ENCODE measurements at regions not wholly inside any gene's neighbourhood (a gene's known extent, or its start where the extent isn't known, plus 50 kb on each side); places are given as distances from the start of the nearest gene placed in this dataset.
A peak's percentile ranks its signal among the peaks of the same experiment; 100 is the strongest.

DNA sequence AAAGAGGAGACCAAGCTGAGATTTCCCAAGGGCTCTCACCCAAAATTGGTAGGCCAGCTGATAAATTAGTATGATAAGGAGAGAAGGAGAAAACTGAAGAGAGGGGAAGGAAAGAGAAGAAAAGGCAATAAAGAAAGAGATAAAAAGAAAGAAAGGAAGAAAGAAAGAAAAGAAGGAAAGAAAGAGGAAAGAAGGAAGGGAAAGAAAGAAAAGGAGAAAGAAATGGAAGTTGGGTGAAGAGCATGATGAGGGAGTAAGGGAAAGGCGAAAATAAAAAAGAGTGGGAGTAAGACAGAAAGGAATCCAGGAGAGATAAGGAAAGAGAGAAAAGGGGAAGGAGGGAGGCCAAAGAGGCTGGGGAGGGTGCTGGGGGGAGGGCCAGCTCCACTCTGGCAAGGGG lies 95.4 kb downstream of the MRM1 start:
- DNase-seq: no peak

DNA sequence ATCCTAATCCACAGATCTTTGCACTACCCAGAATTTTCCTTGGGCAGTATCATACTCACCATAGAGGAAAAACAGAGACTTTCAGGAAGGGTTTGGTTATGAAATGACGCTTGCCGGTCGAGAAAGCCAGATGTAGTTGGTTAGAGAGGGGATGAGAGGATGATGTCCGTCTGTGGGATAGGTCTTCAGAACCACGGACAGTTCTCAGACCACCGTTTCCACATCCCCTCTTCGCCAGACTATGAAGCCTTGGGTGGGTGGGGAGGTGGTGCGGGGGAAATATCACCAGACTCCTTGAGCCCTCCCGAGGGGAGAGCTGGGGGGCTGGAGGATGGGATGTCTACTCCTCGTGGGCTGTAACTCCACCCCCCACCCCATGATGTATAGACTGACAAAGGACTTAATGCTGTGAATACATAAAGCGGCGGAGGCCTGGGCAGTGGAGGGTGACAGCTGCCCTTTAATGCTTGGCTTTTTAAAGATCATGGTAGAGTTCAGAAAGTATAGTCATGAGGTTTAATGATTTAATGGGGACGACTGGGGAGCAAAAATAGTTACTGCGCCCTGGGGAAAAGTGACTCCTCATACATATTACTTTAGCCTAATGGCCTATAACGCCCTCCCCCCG lies 96.6 kb downstream of the MRM1 start:
- DNase-seq: no peak

DNA sequence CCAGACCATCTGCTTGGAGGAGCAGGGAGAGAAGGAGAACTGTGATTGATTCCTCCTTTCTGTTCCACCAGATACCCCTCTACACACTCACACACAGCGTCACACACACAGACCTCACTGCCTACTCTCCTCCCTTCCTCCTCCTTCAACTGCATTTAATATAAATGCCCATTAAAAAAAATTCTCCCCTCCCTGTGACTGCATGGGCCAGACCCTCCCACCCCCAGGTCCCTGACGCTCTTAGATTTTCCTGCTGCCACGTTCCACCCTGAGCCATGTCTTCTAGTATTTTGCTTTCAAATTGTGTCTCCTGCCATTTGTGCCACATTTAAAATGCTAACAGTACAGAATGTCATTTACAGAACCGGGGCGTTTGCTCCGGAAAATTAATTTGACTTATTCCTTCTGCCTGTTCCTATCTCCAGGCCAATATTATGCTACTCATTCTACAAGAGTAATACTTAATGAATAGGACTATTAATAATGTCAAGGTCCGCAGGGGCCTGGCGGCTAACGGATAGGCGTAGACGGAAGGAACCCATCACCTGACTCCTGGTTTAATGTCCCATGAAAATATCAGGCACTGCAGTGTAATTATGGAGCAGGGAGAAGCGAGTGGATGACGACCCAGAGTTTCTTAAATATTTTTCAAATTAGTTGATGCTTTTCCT lies 100.2 kb downstream of the MRM1 start:
- no peak for DNase-seq

DNA sequence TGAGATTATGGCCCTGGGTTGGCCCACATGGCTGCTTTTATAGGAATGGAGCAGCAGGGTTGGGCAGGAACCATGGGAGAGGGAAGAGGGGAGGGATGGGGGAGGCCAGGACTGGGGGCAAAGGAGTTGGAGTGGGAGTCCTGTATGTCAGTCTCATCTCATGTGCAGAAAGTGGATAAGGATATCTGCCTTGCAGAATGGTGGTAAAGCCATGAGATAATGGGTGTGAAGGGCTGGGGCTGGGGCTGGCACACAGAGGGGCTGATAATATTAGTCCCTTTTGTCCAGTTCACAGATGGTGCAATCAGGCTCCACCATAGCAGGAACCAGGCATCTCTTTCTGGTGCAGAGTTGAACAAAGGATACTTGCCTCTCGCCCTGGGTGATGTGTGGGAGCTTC lies 101.3 kb downstream of the MRM1 start:
- no peak for DNase-seq

DNA sequence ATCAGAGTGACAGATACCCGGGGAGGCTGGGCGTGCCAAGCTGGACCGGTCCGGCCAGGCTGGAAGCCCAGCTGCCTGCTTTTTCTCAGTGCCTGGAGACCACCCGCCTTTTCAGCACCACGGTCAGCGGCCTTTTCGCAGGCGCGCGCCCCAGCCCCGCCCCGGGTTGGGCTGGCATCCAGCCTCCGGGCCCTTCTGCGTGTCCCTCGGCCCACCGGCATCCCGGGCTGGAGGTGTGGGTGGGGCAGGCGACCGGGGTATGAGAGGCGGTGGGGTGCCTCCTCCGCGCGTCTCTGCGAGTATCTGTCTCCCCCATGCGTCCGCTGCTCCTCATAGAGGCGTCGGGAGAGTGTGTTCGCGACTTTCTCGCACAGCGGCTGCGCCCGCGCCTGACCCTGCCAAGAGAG lies 102.5 kb downstream of the MRM1 start:
- no peak for DNase-seq

DNA sequence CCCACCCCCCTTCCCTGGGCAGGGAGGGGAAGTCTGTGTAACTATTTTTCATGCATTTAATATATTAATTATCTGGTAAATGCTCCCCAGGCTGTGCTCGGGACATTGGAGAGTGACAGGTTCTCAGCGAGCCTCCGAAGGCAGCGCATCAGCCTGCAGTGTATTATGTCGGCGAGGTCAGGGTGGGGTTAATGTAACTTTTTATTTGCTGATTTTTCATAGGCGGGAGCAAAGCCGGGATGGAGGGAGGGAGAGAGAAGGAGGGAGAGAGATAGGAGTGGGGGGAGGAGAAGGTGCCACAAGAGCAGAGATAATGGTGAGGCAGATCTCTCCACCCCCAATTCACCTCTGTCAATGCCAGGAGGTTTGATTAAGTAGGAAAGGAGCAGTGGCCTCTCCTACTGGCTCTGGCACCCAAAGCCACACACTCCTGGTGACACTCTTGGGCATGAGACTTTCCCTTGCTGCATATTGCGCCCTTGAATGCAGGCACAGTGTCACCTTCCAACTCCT lies 104.0 kb downstream of the MRM1 start:
- no peak for DNase-seq

DNA sequence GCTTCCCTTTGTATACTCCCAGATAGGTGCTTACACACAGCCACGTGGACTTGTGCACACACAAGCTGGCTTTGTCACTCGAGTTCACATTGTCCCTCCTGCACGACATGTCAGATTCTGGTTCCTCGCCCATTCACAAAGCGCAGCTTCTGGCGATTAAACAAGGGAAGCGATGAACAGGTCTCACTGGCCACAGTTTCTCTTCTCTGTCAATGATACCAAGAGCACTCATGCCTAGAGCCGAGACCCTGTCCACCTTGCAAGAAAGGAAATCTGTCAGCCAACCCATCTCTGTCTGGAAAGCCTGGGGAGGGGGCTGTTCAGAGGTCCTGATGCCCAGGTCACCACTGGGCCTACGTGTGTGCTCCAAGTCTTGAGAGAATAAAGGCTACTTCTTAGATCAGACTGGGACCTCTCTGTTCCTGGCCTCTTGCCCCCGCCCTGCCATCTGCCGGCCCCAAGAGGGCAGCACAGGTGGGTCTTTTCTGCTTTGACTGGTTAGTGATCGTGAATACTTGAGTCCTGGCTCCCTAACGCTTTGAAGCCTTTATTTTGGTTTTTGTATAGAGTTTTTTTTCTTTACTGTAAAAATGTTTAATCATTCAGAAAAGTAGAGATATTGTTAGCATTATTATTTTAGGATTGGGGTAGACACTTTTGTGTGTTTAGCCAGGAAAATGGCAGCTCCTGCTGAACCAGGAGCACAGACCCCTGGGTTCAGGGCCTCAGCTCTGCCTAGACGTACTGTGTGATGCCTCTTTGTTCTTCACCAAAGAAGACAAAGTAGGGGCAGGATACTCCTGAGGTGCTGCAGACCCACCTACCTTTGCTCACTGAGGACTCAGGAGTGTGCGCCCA lies 104.7 kb downstream of the MRM1 start:
- peak; percentile 25 for DNase-seq

DNA sequence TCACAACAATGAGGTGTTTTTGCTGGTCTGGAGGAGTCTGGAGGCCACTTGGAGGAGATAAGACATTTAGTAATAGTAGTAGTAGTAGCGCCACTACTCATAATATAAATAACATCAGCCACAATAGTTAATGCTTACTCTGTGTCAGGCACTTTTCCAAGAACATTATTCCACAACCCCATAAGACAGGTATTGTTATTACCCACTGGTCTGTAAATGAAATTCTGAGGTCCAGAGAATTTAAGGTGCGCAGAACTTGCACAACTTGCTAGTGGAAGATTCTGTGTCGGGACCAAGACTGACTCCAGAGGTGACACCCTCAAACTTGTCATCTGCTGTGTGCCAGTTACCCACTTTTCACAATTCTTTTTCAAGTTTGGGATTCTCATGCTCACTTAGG lies 106.5 kb downstream of the MRM1 start:
- no peak for DNase-seq

DNA sequence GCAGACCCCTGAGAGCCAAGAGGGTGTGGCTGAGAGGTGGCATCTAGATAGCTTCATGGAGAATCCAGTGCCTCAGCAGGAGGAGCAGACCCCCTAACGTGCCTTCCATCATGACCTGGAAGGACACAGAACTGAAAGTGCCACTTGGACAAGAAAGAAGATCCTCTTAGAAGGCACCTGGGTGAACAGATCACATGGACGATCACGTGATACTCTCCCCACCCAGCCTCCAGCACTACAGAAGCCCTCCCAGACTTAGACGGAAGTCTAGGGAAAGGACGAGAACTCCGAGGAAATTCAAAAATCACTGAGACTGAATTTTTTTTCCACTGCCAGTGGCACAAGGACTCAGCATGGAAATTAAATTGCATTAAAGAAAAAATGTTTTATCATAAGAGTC lies 113.4 kb downstream of the MRM1 start:
- no peak for DNase-seq

DNA sequence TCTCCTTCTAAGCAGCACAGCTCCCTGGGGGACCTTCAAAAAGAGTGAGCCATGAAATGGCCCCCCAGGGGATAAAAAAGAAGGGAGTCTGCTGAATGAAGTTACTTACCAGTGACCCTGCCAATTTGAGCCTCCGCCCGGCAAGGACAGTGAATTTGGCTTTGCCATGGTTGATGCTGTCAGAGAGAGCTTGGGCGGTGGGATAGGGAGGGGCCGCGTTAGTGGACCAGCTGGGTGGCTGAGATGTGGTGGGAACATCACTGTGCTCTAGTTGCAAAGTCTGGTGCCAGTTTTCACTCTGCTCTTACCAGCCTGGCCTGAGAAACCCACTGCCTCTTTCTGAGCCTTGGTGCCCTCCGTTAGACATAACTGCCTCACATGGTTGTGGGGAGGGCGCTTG lies 114.6 kb downstream of the MRM1 start:
- DNase-seq: no peak

DNA sequence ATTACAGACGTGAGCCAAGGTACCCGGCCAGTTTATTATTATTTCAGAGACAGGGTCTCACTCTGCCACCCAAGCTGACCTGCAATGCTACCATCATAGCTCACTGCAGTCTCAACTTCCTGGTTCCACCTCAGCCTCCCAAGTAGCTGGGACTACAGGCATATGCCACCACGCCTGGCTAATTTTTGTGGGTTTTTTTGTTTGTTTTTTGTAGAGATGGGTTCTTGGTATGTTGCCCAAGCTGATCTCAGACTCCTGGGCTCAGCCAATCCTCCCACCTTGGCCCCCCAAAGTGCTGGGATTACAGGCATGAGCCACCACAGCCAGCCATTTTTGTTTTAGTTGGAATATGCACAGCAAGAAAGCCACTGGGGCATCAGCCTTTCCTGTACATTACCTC lies 115.7 kb downstream of the MRM1 start:
- no peak for DNase-seq

DNA sequence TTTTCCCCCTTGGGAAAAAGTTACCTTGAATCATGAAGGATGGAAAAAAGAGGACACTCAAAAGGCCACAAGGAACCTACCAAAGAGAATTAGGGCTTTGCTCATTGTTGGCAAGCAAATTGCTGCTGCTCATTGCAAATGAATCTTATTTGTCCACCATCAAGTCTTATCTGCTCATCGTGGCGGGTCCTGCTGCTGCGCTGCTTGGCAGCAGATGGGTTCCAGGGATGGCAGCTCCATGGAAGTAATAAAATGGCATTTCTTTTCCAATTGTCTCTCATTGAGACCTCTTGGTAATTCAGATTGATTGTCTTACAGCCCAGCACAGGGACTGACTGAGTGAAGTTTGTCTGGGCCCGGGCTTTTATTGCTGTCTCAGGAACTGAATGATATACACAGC lies 118.7 kb downstream of the MRM1 start:
- no peak for DNase-seq

DNA sequence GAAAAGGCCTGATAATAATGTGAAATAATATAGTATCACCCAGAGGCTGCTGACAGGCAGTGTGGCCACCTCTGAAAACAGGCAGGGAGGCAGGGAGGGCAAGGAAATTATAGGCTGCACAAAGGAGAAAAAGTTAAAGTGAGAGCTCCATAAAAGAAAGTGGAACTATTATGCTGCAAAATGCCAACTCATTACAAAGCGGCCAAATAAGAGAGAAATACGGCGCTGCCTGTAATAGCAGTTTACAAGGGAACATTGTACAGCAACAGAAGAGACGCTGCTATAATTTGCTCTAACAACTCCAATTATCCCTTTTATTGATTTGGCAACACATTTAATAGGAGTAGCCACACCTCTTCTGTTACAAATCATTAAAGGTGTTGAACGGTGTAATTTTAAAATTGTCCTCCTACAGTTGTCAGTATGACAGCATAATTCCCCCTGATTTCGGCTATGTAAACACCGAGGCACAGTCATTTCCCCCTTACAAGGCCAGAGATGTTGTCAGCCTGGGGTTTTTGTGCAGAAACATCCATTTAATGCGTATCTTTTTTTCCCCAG lies 120.3 kb downstream of the MRM1 start:
- no peak for DNase-seq

DNA sequence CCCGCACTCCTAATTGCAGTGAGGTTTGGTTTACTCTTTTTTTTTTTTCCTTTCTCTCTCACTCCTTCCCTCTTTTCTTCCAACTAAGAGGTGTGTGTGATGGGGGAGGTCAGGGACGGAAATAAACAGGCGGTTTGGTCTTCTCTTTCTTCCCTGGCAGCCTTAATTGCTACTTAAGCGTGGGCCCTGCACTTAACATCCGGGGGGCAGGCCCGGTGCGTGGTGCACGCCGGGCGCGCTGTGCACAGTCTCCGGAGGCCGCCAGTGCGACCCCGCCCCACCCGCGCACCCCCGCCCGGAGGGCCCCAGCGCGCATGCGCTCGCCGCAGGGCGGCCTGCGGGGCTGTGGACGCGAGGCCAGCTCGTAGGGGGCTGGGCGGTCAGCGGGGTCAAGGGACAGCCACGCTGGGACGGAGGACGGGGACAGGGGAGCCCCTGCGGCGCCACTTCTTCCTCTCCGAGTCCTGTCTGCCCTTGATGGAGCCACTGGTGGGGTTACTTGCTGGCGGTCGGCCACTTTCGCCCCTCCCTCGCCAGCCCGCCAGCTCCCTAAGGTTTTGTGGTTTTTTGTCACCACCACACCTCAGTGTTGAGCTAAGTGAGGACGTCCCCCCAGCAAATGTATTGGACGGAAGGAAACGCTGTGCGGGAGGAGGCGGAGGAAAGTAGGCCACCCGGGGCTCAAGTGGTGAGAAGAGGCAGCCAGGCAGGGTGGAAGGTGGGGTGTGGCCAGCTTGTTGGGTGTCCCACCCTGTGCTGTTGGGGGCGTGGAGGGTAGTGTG lies 120.9 kb downstream of the MRM1 start:
- DNase-seq: peak; percentile 81

DNA sequence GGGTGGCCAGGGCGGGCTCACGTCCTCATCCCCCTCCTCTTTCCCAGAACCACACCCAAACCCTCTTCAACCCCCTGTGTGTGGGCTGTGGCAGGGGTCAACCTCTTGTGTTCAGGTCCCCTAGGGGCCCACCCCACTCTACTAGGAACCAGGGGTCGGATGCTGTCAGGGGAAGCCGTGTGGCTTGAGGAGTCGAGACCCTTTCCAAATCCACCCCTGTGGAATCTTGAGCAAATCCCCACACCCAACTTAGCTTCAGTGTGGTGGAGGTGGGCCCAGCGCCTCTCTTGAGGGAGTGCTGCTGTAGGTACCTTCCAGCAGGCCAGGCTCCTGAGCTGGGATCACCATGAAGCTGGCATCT lies 121.5 kb downstream of the MRM1 start:
- no peak for DNase-seq

DNA sequence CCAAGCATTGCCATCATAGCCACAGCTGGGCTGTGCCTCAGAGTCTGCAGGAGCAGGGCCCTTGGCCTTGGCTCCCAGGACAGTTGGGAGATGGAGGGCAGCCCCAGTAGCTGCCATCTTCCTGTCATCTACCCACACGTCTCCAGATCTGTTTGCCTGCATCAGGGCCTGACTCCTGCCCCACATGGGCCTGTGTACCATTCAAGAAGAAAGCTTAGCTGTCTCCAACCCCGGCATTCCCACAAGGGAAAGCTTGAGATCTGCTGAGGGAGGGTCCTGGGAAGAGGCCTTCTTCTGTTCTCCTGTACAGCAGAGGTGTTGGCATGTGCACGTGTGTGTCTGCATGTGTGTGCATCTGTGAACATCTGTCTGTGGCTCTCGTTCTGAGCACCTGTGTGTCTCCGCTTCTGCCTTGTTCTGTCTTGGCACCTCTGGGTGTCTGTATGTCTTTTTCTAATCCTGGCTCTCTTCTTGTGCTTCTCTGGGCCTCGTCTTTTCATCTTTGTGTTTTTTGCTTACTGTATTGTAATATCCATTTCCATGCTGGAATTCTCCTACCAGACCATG lies 122.2 kb downstream of the MRM1 start:
- DNase-seq: no peak

DNA sequence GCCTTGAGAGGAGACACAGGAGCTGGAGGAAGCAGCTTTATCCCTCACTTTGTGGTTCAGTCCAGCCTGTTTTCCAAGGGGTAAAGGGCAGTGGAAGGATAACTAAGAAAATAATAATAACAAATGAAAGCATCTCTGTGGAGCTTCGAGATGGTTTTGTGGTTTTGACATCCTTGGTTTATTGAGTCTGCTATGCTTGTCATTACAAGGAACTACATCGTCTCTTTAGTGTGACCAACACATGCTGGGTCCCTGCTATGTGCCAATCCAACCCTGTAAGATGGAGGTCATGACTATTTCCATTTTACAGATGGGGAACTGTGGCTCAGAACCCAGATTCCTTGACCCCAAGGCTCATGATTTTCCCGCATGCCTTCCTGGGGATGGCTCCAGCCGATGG lies 124.8 kb downstream of the MRM1 start:
- DNase-seq: no peak

DNA sequence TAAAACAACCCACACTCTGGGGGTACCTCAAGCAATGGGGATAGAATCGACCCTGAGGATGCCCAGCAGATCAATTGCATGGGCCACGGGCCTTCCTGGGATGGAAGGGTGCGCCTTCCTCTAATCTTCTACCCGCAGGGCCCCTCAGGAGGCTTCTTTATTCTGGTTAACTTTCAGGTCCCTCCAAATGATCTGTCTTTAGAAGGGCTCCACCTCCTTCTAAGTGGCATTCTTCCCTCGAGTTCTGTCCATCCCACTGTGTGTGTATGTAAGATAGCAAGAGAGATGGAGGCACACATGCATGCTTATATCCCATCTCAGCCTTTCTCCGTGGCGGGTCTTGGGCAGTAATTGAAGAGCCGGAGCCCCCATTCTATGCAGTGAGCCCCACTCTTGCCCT lies 125.7 kb downstream of the MRM1 start:
- no peak for DNase-seq

DNA sequence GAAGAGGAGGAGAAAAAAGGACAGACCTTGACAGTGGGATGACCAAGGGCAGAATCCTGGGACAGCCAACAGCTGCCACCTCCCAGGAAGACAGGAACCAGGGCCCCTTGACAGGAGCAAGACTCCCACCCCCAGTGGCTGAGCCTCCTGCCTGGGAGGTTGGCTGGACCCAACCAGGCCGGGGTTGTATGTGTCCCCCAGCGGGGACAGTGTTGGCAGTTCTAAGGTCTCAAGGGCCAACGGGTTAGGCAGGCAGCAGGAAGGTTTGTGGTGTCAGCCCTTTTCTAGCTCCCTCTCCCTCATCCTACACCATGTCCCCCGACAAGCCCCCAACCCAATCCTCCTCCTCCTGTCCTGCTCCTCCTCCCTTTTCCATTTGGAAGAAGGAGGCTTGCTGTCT lies 126.2 kb downstream of the MRM1 start:
- DNase-seq: no peak

DNA sequence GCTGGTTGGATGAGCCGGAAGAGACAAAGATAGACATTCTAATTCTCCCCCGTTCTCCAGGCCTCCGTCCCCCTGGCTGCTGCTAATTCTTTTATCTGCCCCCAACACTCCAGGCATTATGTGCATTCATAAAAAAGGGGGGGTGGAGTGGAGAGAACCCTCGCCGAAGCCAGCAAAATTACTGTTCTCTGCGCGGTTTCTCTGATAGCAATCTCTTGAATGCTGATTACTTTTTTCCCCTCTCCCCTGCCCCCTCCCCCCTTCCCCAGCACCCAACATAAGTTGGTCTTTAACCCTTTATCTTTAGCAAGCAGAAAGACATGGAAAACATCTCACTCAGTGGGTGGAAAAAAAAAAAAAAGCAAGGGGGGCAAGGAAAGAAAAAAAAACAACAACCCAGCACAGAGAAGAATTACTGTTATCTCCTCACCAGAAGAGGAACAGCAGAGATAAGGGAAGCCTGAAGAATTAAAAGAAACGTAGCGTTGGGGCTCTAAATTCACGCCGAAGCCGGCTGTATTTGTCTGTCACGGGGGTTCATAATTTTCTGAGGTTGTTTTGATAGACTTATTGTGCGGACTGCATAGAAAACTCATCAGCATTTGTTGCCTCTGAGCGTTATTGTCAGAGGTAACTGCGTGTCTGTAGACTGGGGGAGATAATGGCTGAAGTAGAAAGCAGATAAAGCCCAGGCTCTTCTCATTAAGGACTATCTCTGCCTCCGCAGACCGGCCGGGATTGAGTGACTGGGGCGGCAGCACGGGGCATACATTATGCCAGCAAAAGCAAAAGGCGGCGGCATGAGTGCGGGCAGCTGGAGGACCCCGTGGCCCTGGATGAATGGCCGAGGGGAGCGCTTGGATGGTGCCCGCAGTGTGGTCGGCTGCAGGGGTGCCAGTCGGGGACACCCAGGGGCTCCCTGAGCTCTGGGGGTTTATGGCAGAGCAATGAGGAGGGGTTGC lies 126.9 kb downstream of the MRM1 start:
- DNase-seq: no peak

DNA sequence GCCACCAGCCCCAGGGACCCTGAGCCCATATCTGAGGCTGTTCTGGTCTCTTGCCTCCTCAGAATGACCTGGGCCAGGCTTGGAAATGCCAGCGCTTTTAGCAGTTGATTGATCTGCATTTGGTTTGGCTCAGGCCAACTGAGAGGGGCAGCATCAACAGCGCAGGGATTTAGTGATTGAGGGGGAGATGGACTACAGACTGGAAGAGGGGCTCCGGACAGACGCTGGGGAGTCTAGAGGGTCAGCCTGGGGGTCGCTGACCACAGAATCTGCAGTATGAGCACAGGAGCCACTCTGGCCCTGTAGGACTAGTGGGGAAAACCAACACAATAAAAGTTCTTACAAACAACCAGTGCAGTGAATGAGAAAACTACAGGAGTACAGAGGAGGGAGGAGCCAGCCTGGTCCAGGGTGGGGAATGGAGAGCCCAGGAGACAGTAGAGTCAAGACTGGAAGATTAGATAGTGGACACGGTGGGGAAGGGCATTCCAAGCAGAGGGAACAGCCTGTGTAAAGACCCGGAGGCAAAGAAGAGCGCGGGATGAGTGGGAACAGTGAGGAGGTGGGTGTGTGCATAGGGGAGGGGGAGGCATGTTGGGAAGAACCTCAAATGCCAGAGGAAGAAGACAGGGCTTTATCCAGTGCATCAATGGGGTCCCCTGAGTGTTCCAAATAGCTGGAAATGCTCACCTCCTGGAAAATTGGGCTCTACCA lies 128.9 kb downstream of the MRM1 start:
- DNase-seq: no peak

Data from CD4-positive, alpha-beta T cell treated with Interferon gamma for 1 hour (primary cell).